ENCODE measurements at regions not wholly inside any gene's neighbourhood (a gene's known extent, or its start where the extent isn't known, plus 50 kb on each side); places are given as distances from the start of the nearest gene placed in this dataset.
"Not testable (repeated sequence)": the region's sequence is repeated elsewhere in the genome, so short reads cannot be mapped to it uniquely, and the experiment has no call there.

GRCh38 chr1:229008347-229008746, 262.6 kb upstream of the RAB4A start:
- not testable (repeated sequence) for TF ChIP-seq CTCF (conservative IDR thresholded peaks at IDR 0.05); ZFX (IDR thresholded peaks at IDR 0.05)

Measured in C4-2B (cell line).